HepG2 (cell line): ENCODE measurements at regions not wholly inside any gene's neighbourhood (a gene's known extent, or its start where the extent isn't known, plus 50 kb on each side); places are given as distances from the start of the nearest gene placed in this dataset.
A peak's percentile ranks its signal among the peaks of the same experiment; 100 is the strongest.
"Not testable (repeated sequence)": the region's sequence is repeated elsewhere in the genome, so short reads cannot be mapped to it uniquely, and the experiment has no call there.

Experiments
- ATAC-seq: fragments of 200-7000 bp; cut with Tn5 transposase; 3 replicates; pipeline ENCODE4 v1.9.1; 2020; ENCODE audit warnings: mild to moderate bottlenecking, moderate library complexity
- BruUV-seq: library from RNA; stranded (reverse); fragments of 400-500 nt; replicated peaks from 2 replicates; lab custom pipeline; 2021; lab: Mats Ljungman, UMichigan
- CTCF ChIA-PET: fragments of 300-600 bp; formaldehyde crosslinking; extraction: SDS; loops from one replicate; lab custom pipeline; 2021; ENCODE audit warnings: low total read pairs, inconsistent platforms, low intra/inter-chr PET ratio; lab: Yijun Ruan, JAX
- POLR2A ChIA-PET: fragments of 350-600 bp; sonication (Branson Sonifier 250); formaldehyde crosslinking; loops from one replicate; lab custom pipeline; 2020; ENCODE audit warnings: antibody characterized with exemption, inconsistent platforms; lab: Yijun Ruan, JAX
- DNase-seq: peaks from one replicate; pipeline ENCODE4 v3.0.0-alpha.2; 2015; ENCODE audit warnings: low spot score
- FAIRE-seq: peaks from 3 replicates; lab custom pipeline; 2011; peaks lifted over from hg19 to GRCh38; lab: Jason Lieb, UNC
- H2AFZ ChIP-seq: one replicate; pipeline ENCODE4 v1.6.1; 2011; ENCODE audit warnings: low read length, inconsistent platforms
- H3K27ac ChIP-seq: fragments of 300-600 bp; 3 replicates; pipeline ENCODE4 v1.8.0; 2011; ENCODE audit warnings: mixed run types, mild to moderate bottlenecking, mixed read lengths, low read length, inconsistent platforms; ENCODE audit not compliant: insufficient read depth; ENCODE audit errors: extremely low read length
- H3K27me3 ChIP-seq, 2 experiments: fragments of 200-600 bp in 1 of 2; 2 replicates in 1 of 2; 3 replicates in 1 of 2; pipeline versions ENCODE4 v1.6.0 to v1.8.0; 2011; ENCODE audit warnings: low read length in 2 of 2, mild to moderate bottlenecking in 2 of 2, moderate library complexity in 2 of 2, inconsistent platforms in 1 of 2; ENCODE audit not compliant: insufficient read depth in 2 of 2, control insufficient read depth in 1 of 2
- H3K36me3 ChIP-seq, 2 experiments: fragments of 200-600 bp in 1 of 2; replicated peaks in 1 of 2; 2 replicates in 1 of 2; 3 replicates in 1 of 2; pipeline versions ENCODE4 v1.5.1 to v1.8.0; 2011; ENCODE audit warnings: low read length in 2 of 2, inconsistent platforms in 1 of 2; ENCODE audit not compliant: insufficient read depth in 2 of 2, control insufficient read depth in 1 of 2
- H3K4me1 ChIP-seq: 2 replicates; pipeline ENCODE4 v1.5.1; 2012; ENCODE audit warnings: low read length, inconsistent platforms; ENCODE audit not compliant: insufficient read depth
- H3K4me2 ChIP-seq: 2 replicates; pipeline ENCODE4 v1.6.0; 2011; ENCODE audit warnings: low read depth, low read length, inconsistent platforms
- H3K4me3 ChIP-seq, 3 experiments: fragments of 200-600 bp in 1 of 3; sonication (generic), shearing (Covaris generic) in 1 of 3; replicated peaks in 1 of 3; 2 replicates each; pipeline ENCODE4 v1.5.1; 2011 to 2016; ENCODE audit warnings: low read length in 3 of 3, inconsistent platforms in 2 of 3, low read depth in 2 of 3, mild to moderate bottlenecking in 2 of 3, control low read depth in 1 of 3, mixed read lengths in 1 of 3; ENCODE audit not compliant: insufficient read depth in 1 of 3
- H3K79me2 ChIP-seq: one replicate; pipeline ENCODE4 v1.6.1; 2011; ENCODE audit warnings: low read length, inconsistent platforms; ENCODE audit not compliant: insufficient read depth
- H3K9ac ChIP-seq: 2 replicates; pipeline ENCODE4 v1.6.0; 2011; ENCODE audit warnings: mild to moderate bottlenecking, low read depth, low read length, inconsistent platforms; ENCODE audit not compliant: insufficient read depth
- H3K9me3 ChIP-seq: 2 replicates; pipeline ENCODE4 v1.5.1; 2012; ENCODE audit warnings: mild to moderate bottlenecking, low read length
- H4K20me1 ChIP-seq: 2 replicates; pipeline ENCODE4 v1.6.0; 2011; ENCODE audit warnings: inconsistent platforms, mild to moderate bottlenecking, low read length, moderate library complexity; ENCODE audit not compliant: insufficient read depth
- ADNP ChIP-seq: sonication (generic); formaldehyde crosslinking; IDR thresholded peaks from 2 replicates; pipeline ENCODE4 v1.4.0; 2020; ENCODE audit warnings: missing genetic modification reagents
- ATF7 ChIP-seq, 2 experiments: fragments of 450-650 bp in 1 of 2; sonication (generic) in 1 of 2; formaldehyde crosslinking in 1 of 2; IDR thresholded peaks; 2 replicates each; pipeline versions ENCODE4 v1.4.0 to v1.6.1; 2016 to 2020; ENCODE audit warnings: antibody characterized with exemption in 1 of 2, mild to moderate bottlenecking in 1 of 2, missing genetic modification reagents in 1 of 2
- CREB1 ChIP-seq, 2 experiments: fragments of 450-650 bp in 1 of 2; IDR thresholded peaks; 2 replicates each; pipeline ENCODE4 v1.6.1; 2016 to 2017; ENCODE audit warnings: control low read depth in 1 of 2, mild to moderate bottlenecking in 1 of 2, missing compliant biosample characterization in 1 of 2, missing genetic modification characterization in 1 of 2
- PHF21A ChIP-seq: sonication (generic); formaldehyde crosslinking; IDR thresholded peaks from 2 replicates; pipeline ENCODE4 v1.5.0; 2020; ENCODE audit warnings: mild to moderate bottlenecking, missing genetic modification reagents
- STAG1 ChIP-seq: sonication (generic); formaldehyde crosslinking; IDR thresholded peaks from 2 replicates; pipeline ENCODE4 v1.4.0; 2020; ENCODE audit warnings: missing genetic modification reagents
- TOPORS ChIP-seq: sonication (generic); formaldehyde crosslinking; IDR thresholded peaks from 2 replicates; pipeline ENCODE4 v1.8.0; 2023; ENCODE audit warnings: mild to moderate bottlenecking, missing genetic modification reagents
- ZNF335 ChIP-seq: sonication (generic); formaldehyde crosslinking; IDR thresholded peaks from 2 replicates; pipeline ENCODE4 v1.4.0; 2020; ENCODE audit warnings: missing genetic modification reagents
- ZNF724P ChIP-seq: sonication (generic); formaldehyde crosslinking; IDR thresholded peaks from 2 replicates; pipeline ENCODE4 v1.8.0; 2022; ENCODE audit warnings: missing genetic modification reagents, borderline replicate concordance
- ZNF850 ChIP-seq: sonication (generic); formaldehyde crosslinking; conservative IDR thresholded peaks from 2 replicates; pipeline ENCODE4 v1.9.0; 2021; ENCODE audit warnings: mild to moderate bottlenecking, missing genetic modification reagents
- ZSCAN21 ChIP-seq: sonication (generic); formaldehyde crosslinking; IDR thresholded peaks from 2 replicates; pipeline ENCODE4 v1.8.0; 2022; ENCODE audit warnings: mild to moderate bottlenecking, missing genetic modification reagents, moderate library complexity, borderline replicate concordance
- WGBS: methylation state at CpG from one replicate; pipeline ENCODE4 v1.1.6; 2017; ENCODE audit warnings: low lambda C conversion rate; 5-methylcytosine and 5-hydroxymethylcytosine counted together
- in situ Hi-C: cut with HindIII; loops from 2 replicates; pipeline ENCODE4 v1.10.0; 2017; ENCODE audit warnings: low pct_unique_long_range_greater_than_20kb; ENCODE audit not compliant: extremely low pct_ligation_motif_present
- intact Hi-C: fragments of 100-400 bp; cut with micrococcal nuclease; formaldehyde crosslinking; loops from one replicate; pipeline ENCODE4 v1.10.0; 2022; ENCODE audit not compliant: unreplicated experiment
- TF ChIP-seq, protein P1 (sequence below): sonication (generic); formaldehyde crosslinking; IDR thresholded peaks from 2 replicates; pipeline ENCODE4 v1.4.0; 2020; ENCODE audit warnings: missing genetic modification reagents

DNA sequence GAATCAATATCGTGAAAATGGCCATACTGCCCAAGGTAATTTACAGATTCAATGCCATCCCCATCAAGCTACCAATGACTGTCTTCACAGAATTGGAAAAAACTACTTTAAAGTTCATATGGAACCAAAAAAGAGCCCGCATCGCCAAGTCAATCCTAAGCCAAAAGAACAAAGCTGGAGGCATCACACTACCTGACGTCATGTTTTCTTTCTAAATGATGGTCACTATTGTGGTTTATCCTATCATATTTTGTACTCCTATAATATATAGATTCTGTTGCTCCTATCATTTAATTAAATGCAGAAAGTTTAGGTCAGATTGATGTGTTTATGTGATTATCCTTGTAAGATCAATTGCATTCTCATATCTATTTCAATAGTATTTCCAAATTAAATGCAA lies 796.9 kb upstream of the NCAM2 start:
- H3K4me2 ChIP-seq; intact Hi-C loops; H3K4me3 ChIP-seq; H3K79me2 ChIP-seq; H3K36me3 ChIP-seq; H3K27me3 ChIP-seq; BruUV-seq; H3K9ac ChIP-seq; ATAC-seq; H3K4me1 ChIP-seq; POLR2A ChIA-PET; H2AFZ ChIP-seq; CTCF ChIA-PET; H4K20me1 ChIP-seq; DNase-seq; FAIRE-seq; in situ Hi-C loops; H3K27ac ChIP-seq; TF ChIP-seq ATF7, CREB1 (CRISPR knock-in tag; IDR thresholded peaks at IDR 0.05): not testable (repeated sequence)
- TF ChIP-seq ATF7 (IDR thresholded peaks at IDR 0.05) (peak; percentile 52), CREB1 (IDR thresholded peaks at IDR 0.05) (peak; percentile 68)
- H3K9me3 ChIP-seq, result peaks cover 64% of the 10 kb centered on the region
- 5% methylated on average over 3 of the region's 4 CpGs for WGBS

DNA sequence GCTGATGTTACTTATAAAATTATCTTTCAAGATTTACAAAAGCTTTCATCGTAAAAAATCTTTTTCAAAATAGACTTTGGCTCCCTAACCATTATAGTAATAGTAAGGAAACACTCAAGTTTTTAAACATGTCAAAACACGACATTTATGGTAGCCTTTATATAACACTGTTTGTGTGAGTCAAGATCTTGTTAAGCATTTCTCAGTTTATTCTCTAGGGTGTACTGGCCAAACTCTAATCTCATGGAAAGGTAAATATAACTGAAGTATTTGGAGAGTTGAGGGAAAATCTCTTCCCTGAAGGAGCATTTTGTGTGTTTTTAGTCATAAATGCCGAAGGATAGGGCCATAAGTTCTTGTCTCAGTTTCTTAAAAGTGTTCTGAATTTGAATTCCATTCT lies 790.9 kb upstream of the NCAM2 start:
- no peak for FAIRE-seq
- H3K27ac ChIP-seq, result no peak overlapping the region
- WGBS, result 4% methylated on average over 3 of the region's 3 CpGs
- H3K27me3 ChIP-seq, result no peaks in the 10 kb centered on the region
- in situ Hi-C loops (no loop called here), intact Hi-C loops (no loop called here)
- H2AFZ ChIP-seq, result no peak overlapping the region
- H3K9me3 ChIP-seq, result peaks cover 86% of the 10 kb centered on the region
- TF ChIP-seq ZNF335 (CRISPR knock-in tag) (no peak), STAG1 (CRISPR knock-in tag) (no peak), PHF21A (CRISPR knock-in tag) (no peak), ZSCAN21 (no peak), ZNF850 (CRISPR knock-in tag) (no peak), TOPORS (CRISPR knock-in tag) (no peak), ADNP (CRISPR knock-in tag) (no peak), ZNF724P (CRISPR knock-in tag) (no peak)
- TF ChIP-seq, protein P1, sequence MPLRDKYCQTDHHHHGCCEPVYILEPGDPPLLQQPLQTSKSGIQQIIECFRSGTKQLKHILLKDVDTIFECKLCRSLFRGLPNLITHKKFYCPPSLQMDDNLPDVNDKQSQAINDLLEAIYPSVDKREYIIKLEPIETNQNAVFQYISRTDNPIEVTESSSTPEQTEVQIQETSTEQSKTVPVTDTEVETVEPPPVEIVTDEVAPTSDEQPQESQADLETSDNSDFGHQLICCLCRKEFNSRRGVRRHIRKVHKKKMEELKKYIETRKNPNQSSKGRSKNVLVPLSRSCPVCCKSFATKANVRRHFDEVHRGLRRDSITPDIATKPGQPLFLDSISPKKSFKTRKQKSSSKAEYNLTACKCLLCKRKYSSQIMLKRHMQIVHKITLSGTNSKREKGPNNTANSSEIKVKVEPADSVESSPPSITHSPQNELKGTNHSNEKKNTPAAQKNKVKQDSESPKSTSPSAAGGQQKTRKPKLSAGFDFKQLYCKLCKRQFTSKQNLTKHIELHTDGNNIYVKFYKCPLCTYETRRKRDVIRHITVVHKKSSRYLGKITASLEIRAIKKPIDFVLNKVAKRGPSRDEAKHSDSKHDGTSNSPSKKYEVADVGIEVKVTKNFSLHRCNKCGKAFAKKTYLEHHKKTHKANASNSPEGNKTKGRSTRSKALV (CRISPR knock-in tag), result no peak
- H3K4me1 ChIP-seq, result no peaks in the 10 kb centered on the region
- no peak overlapping the region for H3K9ac ChIP-seq
- no peak overlapping the region for H3K4me3 ChIP-seq
- ChIA-PET CTCF (no interaction called here), POLR2A (no interaction called here)
- H4K20me1 ChIP-seq, result no peaks in the 10 kb centered on the region
- ATAC-seq, result no peak
- H3K79me2 ChIP-seq, result no peaks in the 10 kb centered on the region
- no peaks in the 10 kb centered on the region for H3K36me3 ChIP-seq
- no peak for DNase-seq
- no peak overlapping the region for H3K4me2 ChIP-seq
- BruUV-seq, result no TSS peak
